ENCODE measurements at regions not wholly inside any gene's neighbourhood (a gene's known extent, or its start where the extent isn't known, plus 50 kb on each side); places are given as distances from the start of the nearest gene placed in this dataset.

- no peaks in the 10 kb centered on the region for H3K9me3 Mint-ChIP-seq (ENCODE audit: insufficient read depth)
- ChIA-PET POLR2A (no interaction called here), CTCF (no interaction called here)
- no peaks in the 10 kb centered on the region for H3K36me3 Mint-ChIP-seq (ENCODE audit: low read depth)
- no peaks in the 10 kb centered on the region for H3K4me1 Mint-ChIP-seq (ENCODE audit: low read depth)
- no peak overlapping the region for H3K27ac Mint-ChIP-seq
- H3K4me3 Mint-ChIP-seq, result no peak overlapping the region
- ATAC-seq, result no peak
- no peaks in the 10 kb centered on the region for H3K27me3 Mint-ChIP-seq (ENCODE audit: low read depth)
- DNase-seq, result no peak
Observed at GRCh38 chr5:165260426-165260825, 1755.0 kb downstream of the MAT2B start.

GRCh38 chr5:165263536-165263935 lies 1758.1 kb downstream of the MAT2B start:
- no peak overlapping the region for H3K27ac Mint-ChIP-seq
- H3K4me3 Mint-ChIP-seq, result no peak overlapping the region
- ChIA-PET POLR2A (no interaction called here), CTCF (no interaction called here)
- DNase-seq, result no peak
- ATAC-seq, result no peak
- H3K4me1 Mint-ChIP-seq (ENCODE audit: low read depth), result no peaks in the 10 kb centered on the region
- no peaks in the 10 kb centered on the region for H3K27me3 Mint-ChIP-seq (ENCODE audit: low read depth)
- no peaks in the 10 kb centered on the region for H3K36me3 Mint-ChIP-seq (ENCODE audit: low read depth)
- H3K9me3 Mint-ChIP-seq (ENCODE audit: insufficient read depth), result no peaks in the 10 kb centered on the region

GRCh38 chr5:165266939-165267338 lies 1761.5 kb downstream of the MAT2B start:
- Mint-ChIP-seq H3K27ac (no peak overlapping the region), H3K36me3 (ENCODE audit: low read depth) (no peaks in the 10 kb centered on the region), H3K4me1 (ENCODE audit: low read depth) (no peaks in the 10 kb centered on the region), H3K4me3 (no peak overlapping the region), H3K27me3 (ENCODE audit: low read depth) (no peaks in the 10 kb centered on the region), H3K9me3 (ENCODE audit: insufficient read depth) (no peaks in the 10 kb centered on the region)
- no peak for DNase-seq
- POLR2A ChIA-PET, result no interaction called here
- ATAC-seq, result no peak
- CTCF ChIA-PET, result no interaction called here

GRCh38 chr5:165272436-165272835 lies 1767.0 kb downstream of the MAT2B start:
- POLR2A ChIA-PET, result no interaction called here

GRCh38 chr5:165277661-165278060 lies 1772.2 kb downstream of the MAT2B start:
- no peak for DNase-seq
- Mint-ChIP-seq H3K27me3 (ENCODE audit: low read depth) (no peaks in the 10 kb centered on the region), H3K9me3 (ENCODE audit: insufficient read depth) (peaks cover 7% of the 10 kb centered on the region), H3K36me3 (ENCODE audit: low read depth) (no peaks in the 10 kb centered on the region), H3K27ac (no peak overlapping the region), H3K4me3 (no peak overlapping the region), H3K4me1 (ENCODE audit: low read depth) (no peaks in the 10 kb centered on the region)
- ChIA-PET POLR2A (no interaction called here), CTCF (no interaction called here)
- no peak for ATAC-seq

More at GRCh38 chr5:165272436-165272835, 1767.0 kb downstream of the MAT2B start:
- no peak overlapping the region for H3K4me3 Mint-ChIP-seq
- no peaks in the 10 kb centered on the region for H3K4me1 Mint-ChIP-seq (ENCODE audit: low read depth)
- DNase-seq (no peak), ATAC-seq (no peak)
- CTCF ChIA-PET, result no interaction called here
- no peaks in the 10 kb centered on the region for H3K27me3 Mint-ChIP-seq (ENCODE audit: low read depth)
- H3K36me3 Mint-ChIP-seq (ENCODE audit: low read depth), result no peaks in the 10 kb centered on the region
- peaks cover 3% of the 10 kb centered on the region for H3K9me3 Mint-ChIP-seq (ENCODE audit: insufficient read depth)
- H3K27ac Mint-ChIP-seq, result no peak overlapping the region

- ChIA-PET CTCF (no interaction called here), POLR2A (no interaction called here)
- DNase-seq (no peak), ATAC-seq (no peak)
- no peak overlapping the region for H3K27ac Mint-ChIP-seq
- H3K36me3 Mint-ChIP-seq (ENCODE audit: low read depth), result no peaks in the 10 kb centered on the region
- no peak overlapping the region for H3K4me3 Mint-ChIP-seq
- no peaks in the 10 kb centered on the region for H3K4me1 Mint-ChIP-seq (ENCODE audit: low read depth)
- H3K9me3 Mint-ChIP-seq (ENCODE audit: insufficient read depth), result peaks cover 4% of the 10 kb centered on the region
- H3K27me3 Mint-ChIP-seq (ENCODE audit: low read depth), result no peaks in the 10 kb centered on the region
Observed at GRCh38 chr5:165282491-165282890, 1777.1 kb downstream of the MAT2B start.

GRCh38 chr5:165286692-165287091 lies 1781.3 kb downstream of the MAT2B start:
- ATAC-seq (no peak), DNase-seq (no peak)
- H3K9me3 Mint-ChIP-seq (ENCODE audit: insufficient read depth), result peaks cover 9% of the 10 kb centered on the region
- no peaks in the 10 kb centered on the region for H3K36me3 Mint-ChIP-seq (ENCODE audit: low read depth)
- H3K27me3 Mint-ChIP-seq (ENCODE audit: low read depth), result no peaks in the 10 kb centered on the region
- POLR2A ChIA-PET, result no interaction called here
- CTCF ChIA-PET, result no interaction called here
- H3K4me3 Mint-ChIP-seq, result no peak overlapping the region
- H3K27ac Mint-ChIP-seq, result no peak overlapping the region
- H3K4me1 Mint-ChIP-seq (ENCODE audit: low read depth), result no peaks in the 10 kb centered on the region

GRCh38 chr5:165290535-165290934 lies 1785.1 kb downstream of the MAT2B start:
- no peak for ATAC-seq
- H3K27ac Mint-ChIP-seq, result no peak overlapping the region
- H3K4me3 Mint-ChIP-seq, result no peak overlapping the region
- H3K4me1 Mint-ChIP-seq (ENCODE audit: low read depth), result no peaks in the 10 kb centered on the region
- peaks cover 9% of the 10 kb centered on the region for H3K9me3 Mint-ChIP-seq (ENCODE audit: insufficient read depth)
- H3K36me3 Mint-ChIP-seq (ENCODE audit: low read depth), result no peaks in the 10 kb centered on the region
- POLR2A ChIA-PET, result no interaction called here
- CTCF ChIA-PET, result no interaction called here
- no peaks in the 10 kb centered on the region for H3K27me3 Mint-ChIP-seq (ENCODE audit: low read depth)
- no peak for DNase-seq

- Mint-ChIP-seq H3K9me3 (ENCODE audit: insufficient read depth) (no peaks in the 10 kb centered on the region), H3K36me3 (ENCODE audit: low read depth) (no peaks in the 10 kb centered on the region), H3K4me3 (no peak overlapping the region), H3K27ac (no peak overlapping the region), H3K4me1 (ENCODE audit: low read depth) (no peaks in the 10 kb centered on the region), H3K27me3 (ENCODE audit: low read depth) (no peaks in the 10 kb centered on the region)
- CTCF ChIA-PET, result no interaction called here
- POLR2A ChIA-PET, result no interaction called here
- DNase-seq (no peak), ATAC-seq (no peak)
Observed at GRCh38 chr5:165296401-165297130, 1791.1 kb downstream of the MAT2B start.

GRCh38 chr5:165304193-165304827 lies 1798.9 kb downstream of the MAT2B start:
- H3K27me3 Mint-ChIP-seq (ENCODE audit: low read depth), result no peaks in the 10 kb centered on the region
- no peak overlapping the region for H3K4me3 Mint-ChIP-seq
- no peak for DNase-seq
- H3K27ac Mint-ChIP-seq, result no peak overlapping the region
- POLR2A ChIA-PET, result no interaction called here
- H3K4me1 Mint-ChIP-seq (ENCODE audit: low read depth), result no peaks in the 10 kb centered on the region
- H3K9me3 Mint-ChIP-seq (ENCODE audit: insufficient read depth), result no peaks in the 10 kb centered on the region
- CTCF ChIA-PET, result no interaction called here
- H3K36me3 Mint-ChIP-seq (ENCODE audit: low read depth), result no peaks in the 10 kb centered on the region
- ATAC-seq, result no peak

GRCh38 chr5:165305596-165305995 lies 1800.2 kb downstream of the MAT2B start:
- no peak for DNase-seq
- Mint-ChIP-seq H3K4me3 (no peak overlapping the region), H3K27me3 (ENCODE audit: low read depth) (no peaks in the 10 kb centered on the region), H3K9me3 (ENCODE audit: insufficient read depth) (no peaks in the 10 kb centered on the region), H3K36me3 (ENCODE audit: low read depth) (no peaks in the 10 kb centered on the region), H3K4me1 (ENCODE audit: low read depth) (no peaks in the 10 kb centered on the region), H3K27ac (no peak overlapping the region)
- POLR2A ChIA-PET, result no interaction called here
- CTCF ChIA-PET, result no interaction called here
- no peak for ATAC-seq

GRCh38 chr5:165309446-165309845 lies 1804.0 kb downstream of the MAT2B start:
- CTCF ChIA-PET, result no interaction called here
- Mint-ChIP-seq H3K27me3 (ENCODE audit: low read depth) (no peaks in the 10 kb centered on the region), H3K36me3 (ENCODE audit: low read depth) (no peaks in the 10 kb centered on the region), H3K4me3 (no peak overlapping the region), H3K4me1 (ENCODE audit: low read depth) (no peaks in the 10 kb centered on the region), H3K27ac (no peak overlapping the region), H3K9me3 (ENCODE audit: insufficient read depth) (no peaks in the 10 kb centered on the region)
- no peak for DNase-seq
- POLR2A ChIA-PET, result no interaction called here
- ATAC-seq, result no peak

- Mint-ChIP-seq H3K4me1 (ENCODE audit: low read depth) (no peaks in the 10 kb centered on the region), H3K4me3 (no peak overlapping the region), H3K27ac (no peak overlapping the region), H3K27me3 (ENCODE audit: low read depth) (no peaks in the 10 kb centered on the region), H3K36me3 (ENCODE audit: low read depth) (no peaks in the 10 kb centered on the region), H3K9me3 (ENCODE audit: insufficient read depth) (no peaks in the 10 kb centered on the region)
- DNase-seq (no peak), ATAC-seq (no peak)
- POLR2A ChIA-PET, result no interaction called here
- CTCF ChIA-PET, result no interaction called here
Observed at GRCh38 chr5:165310031-165310430, 1804.6 kb downstream of the MAT2B start.

Measured in activated CD8-positive, alpha-beta T cell treated with anti-CD3 and anti-CD28 coated beads, Interleukin-2, amount 10 ng/mL, durations not matched to agents 7 days and 5 days (primary cell).